ENCODE measurements at regions not wholly inside any gene's neighbourhood (a gene's known extent, or its start where the extent isn't known, plus 50 kb on each side); places are given as distances from the start of the nearest gene placed in this dataset.

DNA sequence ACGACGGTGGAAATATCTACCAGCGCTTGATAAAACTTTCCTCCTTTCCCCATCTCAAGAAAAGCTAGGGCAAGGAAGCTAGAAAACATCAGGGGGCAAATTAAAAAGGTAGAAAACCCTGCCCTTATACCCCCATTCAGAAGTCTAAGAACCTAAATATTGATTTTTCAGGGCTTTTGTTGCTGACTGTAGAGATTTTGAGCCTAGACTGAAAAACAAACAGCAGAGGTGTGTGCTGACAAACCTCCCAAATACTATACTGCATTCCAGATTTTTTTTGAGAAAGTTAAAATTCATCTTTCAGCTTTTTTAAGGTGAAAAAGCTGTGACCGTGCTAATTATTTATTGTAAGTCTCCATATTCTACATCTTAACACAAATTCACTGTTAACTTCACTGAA lies 478.3 kb upstream of the SOX5 start:
- DNase-seq: no peak
- Histone ChIP-seq H3K14ac (replicated peaks; ENCODE audit: low read depth, low read length) (no peak overlapping the region), H3K9me1 (ENCODE audit: insufficient read depth, low read length) (peaks cover 3% of the 10 kb centered on the region), H2BK5ac (ENCODE audit: low read depth, low read length, poor library complexity, severe bottlenecking) (no peak overlapping the region), H3K36me3 (ENCODE audit: control insufficient read depth, insufficient read depth, low read length) (no peaks in the 10 kb centered on the region), H3K4me2 (ENCODE audit: low read depth, low read length) (peak overlapping the region; percentile 25; the same call in 1 of the 2 replicates), H3K56ac (ENCODE audit: extremely low read depth, insufficient read depth, low read length) (no peak overlapping the region), H4K91ac (ENCODE audit: insufficient read depth, low read depth, low read length) (no peak overlapping the region), H3K23ac (ENCODE audit: low read depth, low read length) (no peak overlapping the region), H2AK9ac (replicated peaks; ENCODE audit: low read depth, low read length, poor library complexity) (no peak overlapping the region), H3K4ac (ENCODE audit: low read depth, low read length) (no peak overlapping the region), H4K8ac (ENCODE audit: low read depth in 2 of 2, low read length in 2 of 2) (no peak overlapping the region), H3K4me3 (ENCODE audit: insufficient read depth, low read depth, low read length) (no peak overlapping the region), H4K5ac (ENCODE audit: low read depth, low read length) (no peak overlapping the region), H2BK20ac (ENCODE audit: low read depth, low read length) (no peak overlapping the region), H3K27ac (ENCODE audit: insufficient read depth, low read length) (no peak overlapping the region), H3K4me1 (ENCODE audit: control insufficient read depth, insufficient read depth, low read length) (peaks cover 8% of the 10 kb centered on the region), H2BK15ac (ENCODE audit: low read depth, low read length) (no peak overlapping the region), H2BK120ac (ENCODE audit: low read depth, low read length) (no peak overlapping the region), H3K27me3 (ENCODE audit: control insufficient read depth, insufficient read depth, low read length) (no peaks in the 10 kb centered on the region), H2AK5ac (ENCODE audit: low read depth, low read length) (no peak overlapping the region), H3K18ac (ENCODE audit: low read depth, low read length) (peak overlapping the region; percentile 31; the same call in 1 of the 2 replicates), H3K79me1 (ENCODE audit: low read depth in 1 of 2, low read length in 2 of 2) (peaks cover 15 to 25% of the 10 kb centered on the region in 2 experiments), H2AFZ (replicated peaks; ENCODE audit: low read length, poor library complexity) (no peak overlapping the region), H4K20me1 (ENCODE audit: insufficient read depth, low read length) (peaks cover 3% of the 10 kb centered on the region; the same call in 1 of the 2 replicates), H3K9me3 (ENCODE audit: control insufficient read depth, insufficient read depth, low read length) (no peaks in the 10 kb centered on the region), H3K9ac (ENCODE audit: low read depth, low read length) (no peak overlapping the region)
- intact Hi-C loops (cut with micrococcal nuclease): no loop called here
- POLR2A ChIA-PET (ENCODE audit: unreplicated experiment): no interaction called here
- in situ Hi-C loops (cut with MboI; ENCODE audit: low sequenced_read_pairs): no loop called here
- no peak for ATAC-seq (ENCODE audit: low read depth)
- CTCF ChIA-PET: interaction anchor here (0.7 kb wide), 1 partner anchor 47 kb away, joined by 3 read pairs; no protein-coding TSS in a partner anchor
- no TSS peak for BruUV-seq (replicated peaks)
- WGBS, 2 experiments (ENCODE audit: extremely low coverage in 2 of 2, insufficient read length in 1 of 2): no CpG with 5 or more reads among the region's 4 CpGs
- TF ChIP-seq, protein P1, sequence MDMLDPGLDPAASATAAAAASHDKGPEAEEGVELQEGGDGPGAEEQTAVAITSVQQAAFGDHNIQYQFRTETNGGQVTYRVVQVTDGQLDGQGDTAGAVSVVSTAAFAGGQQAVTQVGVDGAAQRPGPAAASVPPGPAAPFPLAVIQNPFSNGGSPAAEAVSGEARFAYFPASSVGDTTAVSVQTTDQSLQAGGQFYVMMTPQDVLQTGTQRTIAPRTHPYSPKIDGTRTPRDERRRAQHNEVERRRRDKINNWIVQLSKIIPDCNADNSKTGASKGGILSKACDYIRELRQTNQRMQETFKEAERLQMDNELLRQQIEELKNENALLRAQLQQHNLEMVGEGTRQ (IDR thresholded peaks at IDR 0.05; ENCODE audit: low read depth, low read length): no peak
- TF ChIP-seq MAZ (IDR thresholded peaks at IDR 0.05; ENCODE audit: borderline replicate concordance, low read depth, low read length) (no peak), CHD1 (IDR thresholded peaks at IDR 0.05; ENCODE audit: low read depth, low read length) (no peak), NFE2L2 (IDR thresholded peaks at IDR 0.05; ENCODE audit: low read depth, low read length) (no peak), MAFK (IDR thresholded peaks at IDR 0.05; ENCODE audit: low read depth, low read length) (no peak), MXI1 (IDR thresholded peaks at IDR 0.05; ENCODE audit: borderline replicate concordance, low read depth, low read length) (no peak), RFX5 (IDR thresholded peaks at IDR 0.05; ENCODE audit: low read depth, low read length) (no peak), BHLHE40 (IDR thresholded peaks at IDR 0.05; ENCODE audit: low read depth, low read length) (no peak), POLR2A (IDR thresholded peaks at IDR 0.05; ENCODE audit: low read depth, low read length) (no peak)
- dilution Hi-C loops (cut with HindIII; ENCODE audit: low sequenced_read_pairs, unreplicated experiment): no loop called here

Data from IMR-90 (cell line).